K562 (cell line): ENCODE measurements at regions not wholly inside any gene's neighbourhood (a gene's known extent, or its start where the extent isn't known, plus 50 kb on each side); places are given as distances from the start of the nearest gene placed in this dataset.

ENCODE experiments used
- ASH1L ChIP-seq: fragments of 450-650 bp; IDR thresholded peaks from 2 replicates; pipeline ENCODE4 v1.6.1; 2018; ENCODE audit warnings: borderline replicate concordance, mild to moderate bottlenecking, low read depth; ENCODE audit not compliant: partially characterized antibody
- C11orf30 ChIP-seq: fragments of 450-650 bp; IDR thresholded peaks from 2 replicates; pipeline ENCODE4 v1.6.1; 2016; ENCODE audit warnings: low read depth, mild to moderate bottlenecking
- RNF219 ChIP-seq: fragments of 250-450 bp; sonication (Bioruptor Pico); IDR thresholded peaks from 2 replicates; pipeline ENCODE4 v1.5.0; 2022; ENCODE audit warnings: mild to moderate bottlenecking
- TEAD4 ChIP-seq, 2 experiments: sonication (generic) in 1 of 2; formaldehyde crosslinking in 1 of 2; IDR thresholded peaks; 2 replicates each; pipeline versions ENCODE4 v1.6.1 to v1.8.0; 2012 to 2022; ENCODE audit warnings: borderline replicate concordance in 1 of 2, inconsistent platforms in 1 of 2, low read length in 1 of 2, mild to moderate bottlenecking in 1 of 2, missing genetic modification reagents in 1 of 2
- ZNF175 ChIP-seq: fragments of 200-800 bp; sonication (Bioruptor generic); IDR thresholded peaks from 2 replicates; pipeline ENCODE4 v1.6.1; 2016; ENCODE audit warnings: low read depth, mild to moderate bottlenecking, missing genetic modification characterization, missing compliant biosample characterization
- TF ChIP-seq, protein P1 (sequence below): fragments of 450-650 bp; IDR thresholded peaks from 2 replicates; pipeline ENCODE4 v1.6.1; 2017; ENCODE audit warnings: antibody characterized with exemption, mild to moderate bottlenecking
- TF ChIP-seq, protein P2 (sequence below): fragments of 250-450 bp; sonication (Bioruptor Pico); IDR thresholded peaks from 2 replicates; pipeline ENCODE4 v1.9.0; 2021; ENCODE audit warnings: mild to moderate bottlenecking, inconsistent platforms
- TF ChIP-seq, protein P3 (sequence below), 2 experiments: fragments of 250-450 bp in 1 of 2; fragments of 450-650 bp in 1 of 2; sonication (Bioruptor Pico) in 1 of 2; IDR thresholded peaks; 2 replicates each; pipeline versions ENCODE4 v1.6.1 to v1.8.0; 2016 to 2021; ENCODE audit warnings: mild to moderate bottlenecking in 2 of 2, moderate library complexity in 2 of 2, missing compliant biosample characterization in 1 of 2, missing genetic modification characterization in 1 of 2

DNA sequence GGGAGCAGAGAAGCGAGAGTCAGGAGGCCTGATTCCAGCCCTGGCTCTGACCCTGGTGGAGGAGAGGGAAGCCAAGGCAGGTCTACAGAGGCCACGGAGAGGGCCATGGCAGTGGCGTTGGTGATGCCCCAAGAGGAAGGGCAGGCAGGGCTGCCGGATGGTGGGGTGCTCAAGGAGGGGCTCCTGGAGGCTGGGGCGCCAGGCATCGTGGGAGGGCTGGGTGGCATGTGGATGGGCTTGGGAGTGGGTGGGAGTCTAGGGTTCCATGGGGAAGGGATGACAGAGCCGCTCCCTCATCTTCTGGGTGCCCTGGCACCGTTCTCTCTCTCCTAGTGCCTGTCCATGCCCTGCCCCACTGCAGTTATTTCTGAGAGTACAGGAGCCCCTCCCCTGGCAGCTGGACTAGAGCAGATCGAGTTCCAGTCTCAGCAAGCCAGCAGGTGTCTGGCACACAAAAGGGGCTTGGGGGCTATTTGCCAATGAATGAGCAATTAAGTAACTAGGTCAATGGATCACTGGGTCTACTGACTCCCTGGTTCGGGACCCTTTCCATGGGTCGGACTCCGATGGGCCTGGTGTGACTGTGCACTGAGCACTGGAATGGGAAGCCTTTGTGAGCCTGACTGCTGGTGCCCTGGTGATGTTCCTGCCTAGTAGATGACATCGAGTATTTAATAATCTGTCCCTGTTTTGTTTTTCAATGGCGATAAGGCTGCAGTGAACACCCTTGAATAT is 570.0 kb downstream of the TBC1D22A start (continued):
- TF ChIP-seq, protein P1, sequence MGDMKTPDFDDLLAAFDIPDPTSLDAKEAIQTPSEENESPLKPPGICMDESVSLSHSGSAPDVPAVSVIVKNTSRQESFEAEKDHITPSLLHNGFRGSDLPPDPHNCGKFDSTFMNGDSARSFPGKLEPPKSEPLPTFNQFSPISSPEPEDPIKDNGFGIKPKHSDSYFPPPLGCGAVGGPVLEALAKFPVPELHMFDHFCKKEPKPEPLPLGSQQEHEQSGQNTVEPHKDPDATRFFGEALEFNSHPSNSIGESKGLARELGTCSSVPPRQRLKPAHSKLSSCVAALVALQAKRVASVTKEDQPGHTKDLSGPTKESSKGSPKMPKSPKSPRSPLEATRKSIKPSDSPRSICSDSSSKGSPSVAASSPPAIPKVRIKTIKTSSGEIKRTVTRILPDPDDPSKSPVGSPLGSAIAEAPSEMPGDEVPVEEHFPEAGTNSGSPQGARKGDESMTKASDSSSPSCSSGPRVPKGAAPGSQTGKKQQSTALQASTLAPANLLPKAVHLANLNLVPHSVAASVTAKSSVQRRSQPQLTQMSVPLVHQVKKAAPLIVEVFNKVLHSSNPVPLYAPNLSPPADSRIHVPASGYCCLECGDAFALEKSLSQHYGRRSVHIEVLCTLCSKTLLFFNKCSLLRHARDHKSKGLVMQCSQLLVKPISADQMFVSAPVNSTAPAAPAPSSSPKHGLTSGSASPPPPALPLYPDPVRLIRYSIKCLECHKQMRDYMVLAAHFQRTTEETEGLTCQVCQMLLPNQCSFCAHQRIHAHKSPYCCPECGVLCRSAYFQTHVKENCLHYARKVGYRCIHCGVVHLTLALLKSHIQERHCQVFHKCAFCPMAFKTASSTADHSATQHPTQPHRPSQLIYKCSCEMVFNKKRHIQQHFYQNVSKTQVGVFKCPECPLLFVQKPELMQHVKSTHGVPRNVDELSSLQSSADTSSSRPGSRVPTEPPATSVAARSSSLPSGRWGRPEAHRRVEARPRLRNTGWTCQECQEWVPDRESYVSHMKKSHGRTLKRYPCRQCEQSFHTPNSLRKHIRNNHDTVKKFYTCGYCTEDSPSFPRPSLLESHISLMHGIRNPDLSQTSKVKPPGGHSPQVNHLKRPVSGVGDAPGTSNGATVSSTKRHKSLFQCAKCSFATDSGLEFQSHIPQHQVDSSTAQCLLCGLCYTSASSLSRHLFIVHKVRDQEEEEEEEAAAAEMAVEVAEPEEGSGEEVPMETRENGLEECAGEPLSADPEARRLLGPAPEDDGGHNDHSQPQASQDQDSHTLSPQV = no peak
- TF ChIP-seq ASH1L (no peak), C11orf30 (no peak), TEAD4 (IDR thresholded peaks at IDR 0.05; ENCODE audit: low read length) (no peak), TEAD4 (CRISPR knock-in tag; IDR thresholded peaks at IDR 0.05; ENCODE audit: borderline replicate concordance) (no peak), ZNF175 (CRISPR knock-in tag) (no peak), RNF219 (CRISPR knock-in tag) (no peak)
- TF ChIP-seq, protein P2, sequence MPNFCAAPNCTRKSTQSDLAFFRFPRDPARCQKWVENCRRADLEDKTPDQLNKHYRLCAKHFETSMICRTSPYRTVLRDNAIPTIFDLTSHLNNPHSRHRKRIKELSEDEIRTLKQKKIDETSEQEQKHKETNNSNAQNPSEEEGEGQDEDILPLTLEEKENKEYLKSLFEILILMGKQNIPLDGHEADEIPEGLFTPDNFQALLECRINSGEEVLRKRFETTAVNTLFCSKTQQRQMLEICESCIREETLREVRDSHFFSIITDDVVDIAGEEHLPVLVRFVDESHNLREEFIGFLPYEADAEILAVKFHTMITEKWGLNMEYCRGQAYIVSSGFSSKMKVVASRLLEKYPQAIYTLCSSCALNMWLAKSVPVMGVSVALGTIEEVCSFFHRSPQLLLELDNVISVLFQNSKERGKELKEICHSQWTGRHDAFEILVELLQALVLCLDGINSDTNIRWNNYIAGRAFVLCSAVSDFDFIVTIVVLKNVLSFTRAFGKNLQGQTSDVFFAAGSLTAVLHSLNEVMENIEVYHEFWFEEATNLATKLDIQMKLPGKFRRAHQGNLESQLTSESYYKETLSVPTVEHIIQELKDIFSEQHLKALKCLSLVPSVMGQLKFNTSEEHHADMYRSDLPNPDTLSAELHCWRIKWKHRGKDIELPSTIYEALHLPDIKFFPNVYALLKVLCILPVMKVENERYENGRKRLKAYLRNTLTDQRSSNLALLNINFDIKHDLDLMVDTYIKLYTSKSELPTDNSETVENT = no peak
- TF ChIP-seq, protein P3, sequence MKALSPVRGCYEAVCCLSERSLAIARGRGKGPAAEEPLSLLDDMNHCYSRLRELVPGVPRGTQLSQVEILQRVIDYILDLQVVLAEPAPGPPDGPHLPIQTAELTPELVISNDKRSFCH (CRISPR knock-in tag; IDR thresholded peaks at IDR 0.05) = no peak
- TF ChIP-seq, protein P3 (tag; IDR thresholded peaks at IDR 0.05) = no peak
